ENCODE measurements at regions not wholly inside any gene's neighbourhood (a gene's known extent, or its start where the extent isn't known, plus 50 kb on each side); places are given as distances from the start of the nearest gene placed in this dataset.

DNA sequence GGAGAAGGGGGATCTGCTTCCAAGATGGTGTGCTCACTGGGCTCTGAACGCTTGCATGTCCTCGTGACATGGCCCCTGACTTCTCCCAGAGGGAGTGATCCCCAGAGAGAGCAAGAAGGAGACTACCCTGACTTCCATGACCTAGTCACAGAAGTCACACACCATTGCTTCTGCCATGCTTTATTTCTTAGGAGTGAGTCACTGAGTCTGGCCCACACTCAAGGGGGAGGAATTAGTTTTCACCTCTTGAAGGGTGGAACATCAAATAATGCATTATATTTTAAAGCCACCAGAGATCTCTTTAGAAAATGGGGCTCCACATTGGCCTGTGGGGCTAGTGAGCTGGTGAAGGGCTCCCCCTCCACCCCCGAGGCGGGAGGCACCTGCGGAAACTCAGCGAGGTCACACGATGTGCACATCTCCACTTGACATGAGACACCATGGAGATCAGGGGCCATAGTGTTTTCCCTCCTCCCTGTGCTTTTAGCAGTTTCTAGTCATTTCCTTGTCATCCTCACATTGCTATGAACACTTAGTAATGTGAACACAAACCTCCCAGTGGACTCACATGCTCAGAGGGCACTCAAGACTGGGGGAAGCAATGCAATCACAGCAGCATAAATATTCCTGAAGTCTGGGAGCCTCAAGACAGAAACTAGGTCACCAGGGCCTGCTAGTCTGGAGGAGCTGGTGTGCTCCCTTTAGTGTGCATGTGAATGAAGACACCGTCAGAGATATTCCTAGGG, 87.4 kb upstream of the FZD10 start:
- DNase-seq (ENCODE audit: low spot score) = no peak

GRCh38 chr12:130075497-130076076, 86.7 kb upstream of the FZD10 start:
- DNase-seq (ENCODE audit: low spot score) = no peak

DNA sequence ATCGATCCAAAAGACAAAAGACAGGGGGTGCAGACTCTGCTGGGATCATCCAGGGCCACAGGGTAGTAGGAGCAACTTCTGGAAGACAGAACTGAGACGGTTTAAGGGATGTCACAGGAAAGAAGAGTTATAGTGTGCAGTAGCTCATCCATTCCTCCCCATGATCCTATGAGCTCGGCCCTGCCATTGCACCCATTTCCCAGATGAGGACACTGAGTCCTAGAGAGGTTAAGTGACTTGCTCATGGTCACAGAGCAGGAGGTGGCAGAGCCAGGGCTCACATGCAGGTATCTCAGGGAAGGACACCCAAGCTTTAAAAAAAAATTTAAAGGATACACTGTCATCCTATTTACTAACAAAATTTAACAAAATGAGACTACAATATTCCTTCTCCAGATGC, 86.1 kb upstream of the FZD10 start:
- no peak for DNase-seq (ENCODE audit: low spot score)

- no peak for DNase-seq (ENCODE audit: low spot score)
These were observed 85.5 kb upstream of the FZD10 start for GRCh38 chr12:130076752-130077151.

DNA sequence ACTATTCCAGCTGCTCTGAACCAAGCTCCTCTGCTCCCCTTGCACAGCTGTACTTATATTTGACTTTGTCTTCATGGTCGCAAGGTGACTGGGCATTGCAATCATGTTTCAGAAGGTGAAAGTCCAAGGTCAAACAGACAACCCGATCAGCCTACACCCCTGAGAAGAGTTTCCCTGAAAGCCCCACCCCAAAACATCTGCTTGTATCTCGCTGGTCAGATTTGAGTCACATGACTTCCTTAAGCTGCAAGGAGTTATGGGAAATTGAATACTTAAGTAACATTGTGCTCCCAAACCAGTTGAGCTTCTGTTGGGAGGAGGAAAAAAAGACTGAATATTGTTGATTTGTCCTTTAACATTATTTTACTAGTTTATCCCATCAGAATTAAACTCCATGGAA, 83.4 kb upstream of the FZD10 start:
- DNase-seq (ENCODE audit: low spot score) = peak; percentile 5

DNA sequence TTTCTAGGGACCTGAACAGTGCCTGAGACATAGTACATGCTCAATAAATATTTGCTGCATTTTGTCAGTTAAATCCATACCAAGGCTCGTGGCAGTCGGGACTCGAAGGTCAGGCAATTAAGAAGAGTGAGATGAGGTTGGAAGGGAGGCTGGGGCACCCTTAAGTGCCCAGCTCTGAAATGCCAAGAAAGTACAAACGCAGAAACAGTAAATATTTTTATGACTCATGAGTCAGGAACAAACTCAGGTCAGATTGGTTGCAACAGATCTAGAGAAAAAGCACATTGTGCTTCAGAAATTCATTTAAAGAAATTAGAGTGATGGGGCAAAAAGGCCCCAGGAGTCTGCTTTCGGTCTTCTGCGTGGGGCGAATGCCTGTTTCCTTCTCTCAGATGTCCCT, 83.0 kb upstream of the FZD10 start:
- no peak for DNase-seq (ENCODE audit: low spot score)

DNA sequence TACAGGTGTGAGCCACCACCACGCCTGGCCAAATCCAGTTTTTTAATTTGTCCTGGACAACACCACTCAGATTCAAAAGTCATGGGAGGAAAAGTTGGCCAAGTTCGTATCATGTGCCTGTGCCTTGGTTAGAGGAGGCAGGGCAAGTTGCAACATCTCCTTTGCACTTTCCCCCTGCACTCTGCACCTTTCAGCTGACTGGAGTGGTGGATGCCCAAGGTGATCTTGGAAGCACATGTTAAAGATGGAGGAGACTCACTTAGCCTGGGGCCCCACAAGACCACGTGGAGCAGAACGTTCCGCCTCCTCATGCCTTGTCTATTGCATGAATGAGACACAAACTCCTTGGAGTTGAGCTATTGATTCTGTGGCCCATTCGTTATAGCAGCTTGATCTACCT, 82.1 kb upstream of the FZD10 start:
- no peak for DNase-seq (ENCODE audit: low spot score)

- no peak for DNase-seq (ENCODE audit: low spot score)
These were observed 81.0 kb upstream of the FZD10 start for GRCh38 chr12:130081117-130081805.

- no peak for DNase-seq (ENCODE audit: low spot score)
These were observed 79.3 kb upstream of the FZD10 start for GRCh38 chr12:130083002-130083401.

DNA sequence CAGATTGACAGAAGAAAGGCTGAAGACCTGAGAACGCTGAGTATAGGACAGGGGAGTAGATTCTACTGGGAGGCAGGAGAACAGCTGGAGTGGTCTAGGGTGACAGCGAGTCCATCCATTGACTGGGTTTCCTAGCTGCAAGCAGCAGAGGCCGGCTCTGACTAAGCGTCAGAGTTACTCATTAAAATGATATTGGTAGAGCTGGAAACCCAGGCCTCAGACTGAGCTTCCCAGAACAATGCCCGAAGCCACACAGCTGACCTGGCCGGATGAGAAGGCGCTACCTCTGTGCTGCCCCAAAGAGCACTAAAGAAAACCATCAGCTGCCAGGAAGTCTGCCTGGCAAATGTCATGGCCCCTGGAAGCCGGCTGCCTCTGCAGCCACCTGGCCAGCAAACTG, 78.5 kb upstream of the FZD10 start:
- DNase-seq (ENCODE audit: low spot score) = no peak

DNA sequence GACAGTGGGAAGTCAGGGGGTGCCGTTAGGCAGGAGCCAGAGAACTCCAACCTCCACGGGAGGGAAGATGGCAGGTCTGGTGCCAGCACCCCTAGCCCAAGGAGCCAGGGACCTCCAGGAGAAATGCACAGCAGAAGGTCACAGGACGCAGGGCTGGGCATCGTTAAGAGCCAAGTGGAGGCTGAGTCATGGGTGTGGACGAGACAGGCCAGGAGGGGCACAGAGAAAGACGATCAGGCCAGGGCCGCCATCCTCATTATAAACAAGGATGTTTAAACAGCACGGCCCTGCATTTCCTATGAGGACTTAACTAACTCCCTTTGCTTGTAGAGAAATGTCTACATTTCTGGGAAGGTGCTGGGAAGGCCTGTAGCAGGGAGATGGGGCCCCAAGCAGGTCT, 77.9 kb upstream of the FZD10 start:
- no peak for DNase-seq (ENCODE audit: low spot score)

DNA sequence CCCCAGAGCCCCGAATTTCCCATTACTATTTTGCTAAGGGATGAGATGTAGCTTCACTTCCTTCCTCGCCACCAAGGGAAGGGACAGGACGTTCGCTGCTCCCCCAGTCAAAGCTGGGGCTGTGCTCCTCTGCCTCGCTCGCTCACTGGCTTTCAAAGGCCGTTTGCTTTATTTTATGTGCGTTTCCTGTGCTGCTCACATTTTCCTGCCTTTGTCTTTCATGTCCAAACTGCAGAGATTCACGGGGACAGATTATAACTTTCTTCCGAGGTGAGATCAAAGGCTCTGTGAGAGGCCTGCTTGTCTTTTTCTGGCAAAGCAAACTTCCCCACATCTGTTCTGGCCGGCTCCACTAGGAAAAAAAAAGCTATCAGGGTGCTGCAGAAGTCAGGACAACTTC, 76.0 kb upstream of the FZD10 start:
- DNase-seq (ENCODE audit: low spot score) = no peak

DNA sequence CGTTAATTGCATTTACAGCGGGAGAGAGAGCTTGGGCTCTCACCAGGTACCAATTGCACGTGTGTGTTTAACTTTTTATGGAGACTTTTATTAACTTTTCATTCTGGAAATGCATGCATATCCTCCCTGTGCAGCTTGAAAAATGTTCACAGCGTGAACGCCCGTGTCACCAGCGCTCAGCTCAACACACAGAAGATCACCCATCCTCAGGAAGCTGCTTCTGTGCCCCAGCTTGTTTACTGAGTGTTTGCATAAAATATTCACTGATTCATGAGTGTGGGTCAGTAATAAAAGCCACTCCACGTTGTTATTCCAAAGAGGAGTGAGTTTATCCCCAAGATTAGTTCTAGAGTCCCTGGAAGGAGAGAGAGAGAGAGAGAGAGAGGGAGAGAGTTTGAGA, 75.5 kb upstream of the FZD10 start:
- no peak for DNase-seq (ENCODE audit: low spot score)

DNA sequence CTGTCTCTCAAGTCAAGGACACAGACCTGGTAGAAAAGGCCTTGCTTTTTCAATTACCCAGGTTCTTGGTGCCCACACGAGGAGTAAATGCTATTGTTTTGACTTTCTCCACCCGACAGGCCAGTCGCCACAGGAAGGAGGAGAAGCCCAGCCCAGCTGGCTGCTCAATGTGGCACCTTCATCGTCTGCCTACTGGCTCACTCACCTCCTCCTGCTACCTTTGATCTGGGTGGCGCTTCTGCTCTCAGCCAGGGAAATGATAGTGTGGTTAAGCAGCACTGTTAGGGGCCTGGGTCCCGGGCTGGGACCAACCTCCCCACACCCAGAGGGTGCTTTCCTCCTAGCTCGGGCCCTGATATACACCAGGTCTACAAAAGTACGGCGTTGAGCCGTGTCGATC, 75.0 kb upstream of the FZD10 start:
- no peak for DNase-seq (ENCODE audit: low spot score)

GRCh38 chr12:130088504-130088903, 73.8 kb upstream of the FZD10 start:
- DNase-seq (ENCODE audit: low spot score) = no peak

DNA sequence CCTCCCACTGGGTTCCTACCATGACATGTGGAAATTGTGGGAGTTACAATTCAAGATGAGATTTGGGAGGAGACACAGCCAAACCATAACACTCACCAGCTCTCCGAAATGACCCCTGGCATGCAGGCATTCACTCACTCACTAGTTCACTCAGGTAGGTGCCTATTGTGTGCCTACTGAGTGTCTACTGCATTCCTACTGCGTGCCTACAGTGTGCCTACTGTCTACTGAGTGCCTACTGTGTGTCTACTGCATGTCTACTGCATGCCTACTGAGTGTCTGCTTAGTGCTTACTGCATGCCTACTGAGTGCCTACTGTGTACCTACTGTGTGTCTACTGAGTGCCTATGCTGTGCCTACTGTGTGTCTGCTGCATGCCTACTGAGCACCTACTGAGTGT, 71.7 kb upstream of the FZD10 start:
- no peak for DNase-seq (ENCODE audit: low spot score)

DNA sequence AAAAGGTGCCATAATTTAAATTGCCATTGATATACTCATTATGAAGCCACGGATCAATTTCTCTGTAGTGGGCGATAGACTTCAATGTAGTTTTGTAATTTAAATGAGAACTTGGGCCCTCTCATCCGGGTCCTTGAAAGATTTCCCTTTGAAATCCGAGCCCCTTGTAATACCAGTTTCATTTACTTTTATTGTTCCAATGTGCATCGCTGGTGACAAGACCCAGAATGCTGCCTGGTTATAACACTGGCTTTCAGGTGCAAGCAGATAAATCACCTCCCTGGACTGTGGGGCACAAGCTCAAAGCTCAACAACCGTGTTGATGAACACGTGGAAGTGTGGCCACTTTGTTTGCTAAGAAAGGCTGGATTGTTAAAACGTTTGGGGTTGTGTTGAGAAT, 68.9 kb upstream of the FZD10 start:
- DNase-seq (ENCODE audit: low spot score) = no peak

DNA sequence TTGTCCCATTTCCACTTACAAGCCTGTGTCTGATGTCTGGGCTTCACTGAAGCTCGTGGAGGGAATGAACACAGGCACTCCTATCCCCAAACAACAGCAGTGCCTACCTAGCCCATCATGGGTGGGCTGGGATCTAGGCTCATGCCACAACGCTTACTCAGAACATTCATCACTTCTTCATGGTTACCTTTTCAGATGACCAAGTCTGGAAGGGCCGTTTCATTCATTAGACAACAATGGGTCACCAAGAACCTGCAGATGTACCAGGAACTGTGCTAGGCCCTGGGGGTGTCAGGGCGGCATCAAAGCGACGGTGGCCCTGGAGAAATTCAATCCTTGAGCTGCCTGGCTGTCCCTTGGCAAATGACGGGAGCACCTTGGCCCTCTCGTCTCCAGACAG, 64.9 kb upstream of the FZD10 start:
- DNase-seq (ENCODE audit: low spot score) = no peak

GRCh38 chr12:130097798-130098255, 64.4 kb upstream of the FZD10 start:
- no peak for DNase-seq (ENCODE audit: low spot score)

DNA sequence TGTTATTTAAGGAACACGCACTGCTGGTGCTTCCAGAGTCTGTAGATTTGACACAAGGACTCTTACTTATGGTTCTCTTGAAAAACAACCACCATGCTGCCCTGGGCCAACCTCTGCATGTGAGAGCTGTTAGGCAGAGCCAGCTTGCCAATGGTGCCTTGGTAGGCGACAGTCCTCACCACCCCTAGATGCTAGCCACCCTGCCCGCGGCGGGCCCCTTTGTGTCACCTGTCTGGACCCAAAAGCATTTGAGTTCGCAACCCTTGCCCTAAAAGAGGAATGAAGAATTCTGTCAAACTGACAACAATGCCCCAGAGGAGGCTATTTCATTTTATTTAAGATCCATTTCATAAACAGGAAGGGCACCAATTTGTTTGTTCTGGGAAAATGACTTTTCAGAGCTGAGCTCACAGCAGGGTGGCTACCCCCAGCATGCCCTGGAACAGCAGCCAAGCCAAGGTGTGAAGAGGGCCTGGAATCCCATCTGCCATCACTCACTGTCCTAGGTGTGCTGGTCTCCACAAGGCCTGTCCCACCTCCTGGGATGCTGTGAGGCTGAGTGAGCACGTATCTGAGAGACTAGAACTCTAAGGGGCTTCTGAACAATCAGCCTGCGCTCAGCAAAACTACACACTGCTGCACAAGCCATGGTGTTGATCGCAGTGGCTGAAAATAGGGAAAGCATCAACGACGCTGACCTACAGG, 63.8 kb upstream of the FZD10 start:
- DNase-seq (ENCODE audit: low spot score) = no peak

GRCh38 chr12:130100634-130101362, 61.5 kb upstream of the FZD10 start:
- no peak for DNase-seq (ENCODE audit: low spot score)

- no peak for DNase-seq (ENCODE audit: low spot score)
These were observed 60.9 kb upstream of the FZD10 start for GRCh38 chr12:130101370-130101769.

Data from NAMALWA (cell line).